NB4 (cell line): ENCODE measurements at regions not wholly inside any gene's neighbourhood (a gene's known extent, or its start where the extent isn't known, plus 50 kb on each side); places are given as distances from the start of the nearest gene placed in this dataset.

Experiments used
- CTCF ChIP-seq: IDR thresholded peaks from one replicate; pipeline ENCODE4 v1.5.1; 2012; ENCODE audit warnings: low read depth, low read length
- MYC ChIP-seq: IDR thresholded peaks from 2 replicates; pipeline ENCODE4 v1.6.1; 2011; ENCODE audit warnings: low read depth, low read length
- POLR2A ChIP-seq: IDR thresholded peaks from 2 replicates; pipeline ENCODE4 v1.6.1; 2011; ENCODE audit warnings: mild to moderate bottlenecking; ENCODE audit not compliant: insufficient read length; ENCODE audit errors: extremely low read depth

GRCh38 chr10:65375528-65375927, 1550.3 kb upstream of the LRRTM3 start:
- TF ChIP-seq CTCF (no peak), POLR2A (no peak), MYC (no peak)
